G401 (cell line): ENCODE measurements at regions not wholly inside any gene's neighbourhood (a gene's known extent, or its start where the extent isn't known, plus 50 kb on each side); places are given as distances from the start of the nearest gene placed in this dataset.
A peak's percentile ranks its signal among the peaks of the same experiment; 100 is the strongest.

Experiments used
- DNase-seq: peaks from one replicate; pipeline ENCODE4 v3.0.0-alpha.2; 2015; ENCODE audit warnings: low spot score
- in situ Hi-C: cut with HindIII; loops from 2 replicates; pipeline ENCODE4 v1.10.0; 2016; ENCODE audit warnings: low sequenced_read_pairs, mixed read lengths

- in situ Hi-C loops: no loop called here
- no peak for DNase-seq
These were observed 207.1 kb upstream of the NFE2L3 start for GRCh38 chr7:25944777-25945515.

GRCh38 chr7:25945608-25946007 lies 206.4 kb upstream of the NFE2L3 start:
- in situ Hi-C loops: no loop called here
- no peak for DNase-seq

GRCh38 chr7:25946181-25946580 lies 205.8 kb upstream of the NFE2L3 start:
- no peak for DNase-seq
- in situ Hi-C loops: no loop called here

- DNase-seq: no peak
- in situ Hi-C loops: no loop called here
These were observed 204.1 kb upstream of the NFE2L3 start for GRCh38 chr7:25947669-25948516.

- in situ Hi-C loops: no loop called here
- DNase-seq: no peak
These were observed 202.1 kb upstream of the NFE2L3 start for GRCh38 chr7:25949736-25950487.

GRCh38 chr7:25950488-25951413 lies 201.2 kb upstream of the NFE2L3 start:
- in situ Hi-C loops: no loop called here
- peak; percentile 59 for DNase-seq

GRCh38 chr7:25951414-25952260 lies 200.4 kb upstream of the NFE2L3 start:
- in situ Hi-C loops: no loop called here

GRCh38 chr7:25952261-25953057 lies 199.5 kb upstream of the NFE2L3 start:
- in situ Hi-C loops: no loop called here
- no peak for DNase-seq

More at GRCh38 chr7:25951414-25952260, 200.4 kb upstream of the NFE2L3 start:
- DNase-seq: peak; percentile 18

GRCh38 chr7:25953859-25954258 lies 198.1 kb upstream of the NFE2L3 start:
- in situ Hi-C loops: no loop called here
- DNase-seq: no peak

- no peak for DNase-seq
These were observed 197.6 kb upstream of the NFE2L3 start for GRCh38 chr7:25954395-25954794.

GRCh38 chr7:25959168-25959734 lies 192.7 kb upstream of the NFE2L3 start:
- in situ Hi-C loops: no loop called here
- no peak for DNase-seq

More at GRCh38 chr7:25954395-25954794, 197.6 kb upstream of the NFE2L3 start:
- in situ Hi-C loops: no loop called here

- in situ Hi-C loops: no loop called here
- DNase-seq: no peak
These were observed 188.3 kb upstream of the NFE2L3 start for GRCh38 chr7:25963733-25964132.

- DNase-seq: no peak
- in situ Hi-C loops: no loop called here
These were observed 187.5 kb upstream of the NFE2L3 start for GRCh38 chr7:25964483-25964991.

- DNase-seq: no peak
- in situ Hi-C loops: no loop called here
These were observed 186.4 kb upstream of the NFE2L3 start for GRCh38 chr7:25965405-25966123.

- in situ Hi-C loops: no loop called here
These were observed 185.5 kb upstream of the NFE2L3 start for GRCh38 chr7:25966469-25966868.

More at GRCh38 chr7:25966469-25966868, 185.5 kb upstream of the NFE2L3 start:
- no peak for DNase-seq
